HEK293 (cell line): ENCODE measurements at regions not wholly inside any gene's neighbourhood (a gene's known extent, or its start where the extent isn't known, plus 50 kb on each side); places are given as distances from the start of the nearest gene placed in this dataset.

Source experiments
- CTCF ChIA-PET: fragments of 350-600 bp; formaldehyde crosslinking; extraction: SDS; loops from one replicate; lab custom pipeline; 2021; ENCODE audit warnings: antibody characterized with exemption; lab: Yijun Ruan, JAX
- POLR2A ChIA-PET: fragments of 300-600 bp; formaldehyde crosslinking; extraction: SDS; loops from one replicate; lab custom pipeline; 2020; ENCODE audit warnings: antibody characterized with exemption, inconsistent platforms; lab: Yijun Ruan, JAX
- H3K27ac ChIP-seq: fragments of 200-500 bp; sonication (Bioruptor generic); 2 replicates; pipeline ENCODE4 v1.5.1; 2014; ENCODE audit warnings: low read depth, low read length, control low read depth, inconsistent platforms; ENCODE audit errors: extremely low read depth
- H3K36me3 ChIP-seq, 2 experiments: fragments of 200-500 bp in 1 of 2; sonication (Bioruptor generic) in 1 of 2; 1 replicate in 1 of 2; 2 replicates in 1 of 2; pipeline ENCODE4 v1.5.1; 2014 to 2017; ENCODE audit warnings: inconsistent platforms in 2 of 2, low read length in 2 of 2; ENCODE audit not compliant: control insufficient read depth in 2 of 2, insufficient read depth in 1 of 2
- H3K4me1 ChIP-seq: fragments of 200-500 bp; sonication (Bioruptor generic); 2 replicates; pipeline ENCODE4 v1.5.1; 2014; ENCODE audit warnings: mild to moderate bottlenecking, low read length, inconsistent platforms; ENCODE audit not compliant: control insufficient read depth, insufficient read depth
- H3K4me3 ChIP-seq: 2 replicates; pipeline ENCODE4 v1.5.1; 2011; ENCODE audit warnings: low read depth, mild to moderate bottlenecking, control low read depth, low read length, moderate library complexity
- H3K9me3 ChIP-seq: fragments of 200-500 bp; sonication (Bioruptor generic); 2 replicates; pipeline ENCODE4 v1.5.1; 2014; ENCODE audit warnings: low read depth, low read length, inconsistent platforms; ENCODE audit not compliant: control insufficient read depth, insufficient read depth
- IKZF3 ChIP-seq: fragments of 450-650 bp; IDR thresholded peaks from 2 replicates; pipeline ENCODE4 v1.5.0; 2018; ENCODE audit warnings: missing biosample characterization, mild to moderate bottlenecking, missing genetic modification characterization, moderate library complexity
- KLF1 ChIP-seq: fragments of 450-650 bp; formaldehyde crosslinking; IDR thresholded peaks from 2 replicates; pipeline ENCODE4 v1.5.1; 2016; ENCODE audit warnings: missing biosample characterization, missing genetic modification characterization
- PRDM2 ChIP-seq: fragments of 450-650 bp; formaldehyde crosslinking; IDR thresholded peaks from 2 replicates; pipeline ENCODE4 v1.5.1; 2016; ENCODE audit warnings: missing biosample characterization, missing genetic modification characterization, borderline replicate concordance
- ZBTB11 ChIP-seq: fragments of 450-650 bp; formaldehyde crosslinking; conservative IDR thresholded peaks from 2 replicates; pipeline ENCODE4 v1.5.1; 2016; ENCODE audit warnings: low read depth, missing biosample characterization, missing genetic modification characterization
- ZNF148 ChIP-seq: fragments of 450-650 bp; formaldehyde crosslinking; IDR thresholded peaks from 2 replicates; pipeline ENCODE4 v1.5.0; 2017; ENCODE audit warnings: missing biosample characterization, missing genetic modification characterization, borderline replicate concordance
- ZNF221 ChIP-seq: fragments of 450-650 bp; formaldehyde crosslinking; IDR thresholded peaks from 2 replicates; pipeline ENCODE4 v1.5.1; 2017; ENCODE audit warnings: missing biosample characterization, missing genetic modification characterization, borderline replicate concordance
- ZNF223 ChIP-seq: fragments of 450-650 bp; formaldehyde crosslinking; IDR thresholded peaks from 2 replicates; pipeline ENCODE4 v1.5.1; 2016; ENCODE audit warnings: missing biosample characterization, missing genetic modification characterization
- ZNF23 ChIP-seq: fragments of 450-650 bp; formaldehyde crosslinking; IDR thresholded peaks from 2 replicates; pipeline ENCODE4 v1.5.1; 2016; ENCODE audit warnings: missing biosample characterization, missing genetic modification characterization, borderline replicate concordance
- ZNF26 ChIP-seq: fragments of 450-650 bp; formaldehyde crosslinking; IDR thresholded peaks from 2 replicates; pipeline ENCODE4 v1.5.1; 2016; ENCODE audit warnings: missing biosample characterization, missing genetic modification characterization
- ZNF416 ChIP-seq: fragments of 450-650 bp; formaldehyde crosslinking; IDR thresholded peaks from 2 replicates; pipeline ENCODE4 v1.5.1; 2016; ENCODE audit warnings: missing biosample characterization, missing genetic modification characterization
- ZNF529 ChIP-seq: fragments of 450-650 bp; formaldehyde crosslinking; IDR thresholded peaks from 2 replicates; pipeline ENCODE4 v1.5.1; 2017; ENCODE audit warnings: missing genetic modification characterization, missing biosample characterization; ENCODE audit not compliant: insufficient replicate concordance
- ZNF701 ChIP-seq: fragments of 450-650 bp; formaldehyde crosslinking; IDR thresholded peaks from 2 replicates; pipeline ENCODE4 v1.5.1; 2016; ENCODE audit warnings: missing biosample characterization, missing genetic modification characterization

- TF ChIP-seq PRDM2 (tag by site-specific recombination) (no peak), ZNF23 (no peak), ZNF529 (tag by site-specific recombination) (no peak)
- TF ChIP-seq, all 188 proteins: peak for 0
Observed at GRCh38 chr3:104472221-104472620, 894.5 kb upstream of the ALCAM start (continued).

- CTCF ChIA-PET: no interaction called here
- TF ChIP-seq KLF1 (tag by site-specific recombination) (no peak), ZNF701 (tag by site-specific recombination) (no peak), ZNF223 (tag by site-specific recombination) (no peak), ZNF221 (tag by site-specific recombination) (no peak), ZNF416 (tag by site-specific recombination) (no peak), ZNF26 (tag by site-specific recombination) (no peak), ZBTB11 (no peak), IKZF3 (tag by site-specific recombination) (no peak), ZNF148 (no peak)
- TF ChIP-seq, all 188 proteins: peak for 0
- no peaks in the 10 kb centered on the region for H3K4me1 ChIP-seq
- no peak overlapping the region for H3K4me3 ChIP-seq
- H3K27ac ChIP-seq: no peak overlapping the region
- no peaks in the 10 kb centered on the region for H3K9me3 ChIP-seq
- POLR2A ChIA-PET: no interaction called here
- no peaks in the 10 kb centered on the region for H3K36me3 ChIP-seq
Observed at GRCh38 chr3:104474011-104474410, 892.7 kb upstream of the ALCAM start.
